ENCODE measurements at regions not wholly inside any gene's neighbourhood (a gene's known extent, or its start where the extent isn't known, plus 50 kb on each side); places are given as distances from the start of the nearest gene placed in this dataset.

GRCh38 chrX:43315622-43316021 is 340.5 kb upstream of the MAOA start:
- TF ChIP-seq CTCF (IDR thresholded peaks at IDR 0.05; ENCODE audit: control extremely low read depth in 1 of 3, insufficient read depth in 1 of 3, low read depth in 1 of 3, low read length in 3 of 3) (no peak), GABPA (IDR thresholded peaks at IDR 0.05; ENCODE audit: borderline replicate concordance, insufficient read depth, low read length) (no peak), TBP (IDR thresholded peaks at IDR 0.05; ENCODE audit: low read depth, low read length) (no peak), RFX5 (IDR thresholded peaks at IDR 0.05; ENCODE audit: borderline replicate concordance, low read depth, low read length) (no peak), POLR2A (IDR thresholded peaks at IDR 0.05; ENCODE audit: control extremely low read depth in 1 of 2, low read depth in 2 of 2, low read length in 2 of 2) (no peak), CHD2 (IDR thresholded peaks at IDR 0.05; ENCODE audit: low read length) (no peak), SIN3A (conservative IDR thresholded peaks at IDR 0.05 in 1 of 2, IDR thresholded peaks at IDR 0.05 in 1 of 2; ENCODE audit: low read depth in 1 of 2, low read length in 2 of 2) (no peak), EZH2 (IDR thresholded peaks at IDR 0.05; ENCODE audit: low read depth, low read length, severe bottlenecking) (no peak), CREB1 (IDR thresholded peaks at IDR 0.05) (no peak)
